ENCODE measurements at regions not wholly inside any gene's neighbourhood (a gene's known extent, or its start where the extent isn't known, plus 50 kb on each side); places are given as distances from the start of the nearest gene placed in this dataset.

DNA sequence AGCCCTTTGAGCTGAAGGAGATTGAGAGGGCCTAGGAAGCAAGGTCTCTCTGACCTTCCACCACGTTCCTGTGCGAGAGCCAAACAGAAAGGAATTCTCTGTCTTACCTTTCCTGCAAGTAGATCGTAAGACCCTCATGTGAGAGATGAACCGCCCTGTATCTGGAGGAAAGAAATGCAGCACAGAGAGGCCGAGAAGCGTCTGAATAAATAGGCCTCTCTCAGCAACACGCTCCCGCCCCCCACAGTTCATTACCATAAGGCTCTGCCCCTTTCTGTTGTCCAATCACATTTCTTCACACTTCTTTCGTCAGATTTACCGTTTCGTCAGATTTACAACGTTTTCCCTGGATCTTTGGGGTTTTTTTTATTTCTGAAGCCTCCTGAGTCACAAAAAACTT is 90.3 kb downstream of the BLID start:
- no peak for TF ChIP-seq CTCF (IDR thresholded peaks at IDR 0.05; ENCODE audit: insufficient read depth, low read depth, low read length, missing control alignments)
- no peak for DNase-seq (ENCODE audit: low read depth)
- H3K4me3 ChIP-seq (ENCODE audit: low read depth, low read length): no peak overlapping the region

- no peak for TF ChIP-seq CTCF (IDR thresholded peaks at IDR 0.05; ENCODE audit: insufficient read depth, low read depth, low read length, missing control alignments)
Measured at GRCh38 chr11:122024278-122024677, 91.7 kb downstream of the BLID start.

DNA sequence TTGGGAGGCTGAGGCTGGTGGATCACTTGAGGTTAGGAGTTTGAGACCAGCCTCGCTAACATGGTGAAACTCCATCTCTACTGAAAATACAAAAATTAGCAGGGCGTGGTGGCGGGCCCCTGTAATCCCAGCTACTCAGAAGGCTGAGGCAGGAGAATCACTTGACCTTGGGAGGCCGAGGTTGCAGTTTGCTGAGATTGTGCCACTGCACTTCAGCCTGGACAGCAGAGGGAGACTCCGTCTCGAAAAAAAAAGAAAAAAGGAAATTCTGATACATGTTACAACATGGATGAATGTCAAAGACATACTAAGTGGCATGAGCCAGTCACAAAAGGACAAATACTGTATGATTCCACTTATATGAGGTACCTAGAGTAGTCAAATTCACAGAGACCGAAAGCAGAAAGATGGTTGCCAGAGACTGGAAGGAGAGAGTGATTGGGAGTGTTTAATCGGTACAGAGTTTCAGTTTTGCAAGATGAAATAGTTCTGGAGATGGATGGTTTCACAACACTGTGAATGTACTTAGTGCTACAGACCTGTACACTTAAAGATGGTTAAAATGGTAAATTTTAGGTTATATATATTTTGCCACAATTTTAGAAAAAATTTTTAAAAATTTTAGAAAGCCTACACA is 92.3 kb downstream of the BLID start:
- no peak overlapping the region for H3K4me3 ChIP-seq (ENCODE audit: low read depth, low read length)
- DNase-seq (ENCODE audit: low read depth): no peak
- TF ChIP-seq CTCF (IDR thresholded peaks at IDR 0.05; ENCODE audit: insufficient read depth, low read depth, low read length, missing control alignments): no peak

More at GRCh38 chr11:122024278-122024677, 91.7 kb downstream of the BLID start:
- H3K4me3 ChIP-seq (ENCODE audit: low read depth, low read length): no peak overlapping the region
- DNase-seq (ENCODE audit: low read depth): no peak

DNA sequence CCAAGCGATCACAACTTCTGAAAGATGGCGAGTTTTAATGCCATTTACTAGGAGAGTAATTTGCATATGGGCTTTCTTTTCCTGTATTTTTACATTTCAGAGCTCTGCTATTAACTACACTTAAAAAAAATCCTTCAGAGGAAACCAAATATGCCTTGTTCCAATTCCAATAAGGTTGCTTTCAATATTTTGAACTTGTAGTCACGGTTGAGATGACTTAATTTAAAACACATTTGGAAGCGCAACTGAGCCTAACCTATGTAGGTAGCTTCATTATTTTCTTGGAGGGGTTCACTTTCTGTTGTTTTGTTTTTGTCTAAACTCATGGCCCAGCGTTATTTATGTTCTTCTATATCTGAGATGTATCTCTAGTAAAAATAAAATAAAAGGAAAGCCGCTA is 93.4 kb downstream of the BLID start:
- TF ChIP-seq CTCF (IDR thresholded peaks at IDR 0.05; ENCODE audit: insufficient read depth, low read depth, low read length, missing control alignments): no peak
- DNase-seq (ENCODE audit: low read depth): no peak

DNA sequence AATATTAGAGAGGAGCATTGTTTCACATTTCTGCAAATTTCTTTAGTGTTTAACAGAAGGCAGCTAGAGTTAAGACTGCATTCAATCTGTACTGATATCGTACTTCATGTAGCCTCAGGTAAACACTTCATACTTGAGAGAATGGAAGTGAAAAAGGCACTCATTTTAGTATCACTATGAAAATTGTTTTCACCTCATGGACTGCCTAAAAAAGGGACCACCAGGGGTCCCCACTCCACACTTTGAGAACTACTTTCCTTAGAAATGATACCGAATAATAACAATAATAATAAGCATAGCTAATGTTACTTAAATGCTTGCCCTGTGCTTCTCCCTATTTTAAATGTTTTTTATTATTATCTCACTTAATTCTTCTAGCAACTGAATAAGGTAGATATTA is 95.1 kb downstream of the BLID start:
- no peak for TF ChIP-seq CTCF (IDR thresholded peaks at IDR 0.05; ENCODE audit: insufficient read depth, low read depth, low read length, missing control alignments)
- no peak overlapping the region for H3K4me3 ChIP-seq (ENCODE audit: low read depth, low read length)
- DNase-seq (ENCODE audit: low read depth): peak; percentile 2

More for the DNA sequence above, 93.4 kb downstream of the BLID start:
- H3K4me3 ChIP-seq (ENCODE audit: low read depth, low read length): no peak overlapping the region

DNA sequence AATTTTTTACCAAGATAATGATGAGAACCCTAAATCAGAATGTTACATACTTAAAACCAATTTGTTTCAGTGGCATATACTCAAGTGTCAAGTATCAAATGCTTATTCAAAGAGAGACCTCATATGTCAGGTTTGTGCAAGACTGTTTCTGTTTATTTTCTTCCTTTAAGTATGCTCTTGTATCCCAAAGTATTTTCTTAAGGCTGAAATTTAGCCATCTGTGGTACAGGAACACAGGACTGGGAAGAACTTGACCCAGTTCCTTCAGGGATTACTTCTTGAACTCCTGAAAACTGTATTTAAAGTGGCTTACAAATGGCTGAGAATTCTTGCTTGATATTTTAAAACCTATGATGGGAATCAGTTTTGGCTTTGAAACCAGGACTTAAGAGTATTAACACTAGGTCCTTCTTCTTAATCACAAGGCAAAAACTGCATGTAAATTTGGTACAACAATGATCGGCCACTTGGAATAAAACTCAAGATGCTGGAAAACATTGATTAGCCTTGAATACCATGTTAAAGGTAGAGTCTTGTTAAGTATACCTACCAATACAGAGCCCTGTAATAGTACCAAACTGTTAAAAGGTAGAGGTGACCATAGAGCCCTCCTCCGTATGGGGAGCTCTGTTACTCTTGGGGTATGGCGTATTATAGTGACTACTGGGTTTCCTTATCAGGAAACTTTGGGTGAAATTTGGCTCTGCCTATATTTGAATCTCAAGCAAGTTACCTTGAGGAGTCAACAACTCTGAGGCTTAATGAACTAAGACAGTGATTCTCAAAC is 95.9 kb downstream of the BLID start:
- TF ChIP-seq CTCF (IDR thresholded peaks at IDR 0.05; ENCODE audit: insufficient read depth, low read depth, low read length, missing control alignments): no peak

More for the DNA sequence above, 95.9 kb downstream of the BLID start:
- no peak for DNase-seq (ENCODE audit: low read depth)
- H3K4me3 ChIP-seq (ENCODE audit: low read depth, low read length): no peak overlapping the region

Measured in GM12865 (cell line).